GM12872 (cell line): ENCODE measurements at regions not wholly inside any gene's neighbourhood (a gene's known extent, or its start where the extent isn't known, plus 50 kb on each side); places are given as distances from the start of the nearest gene placed in this dataset.

Experiments
- CTCF ChIP-seq: IDR thresholded peaks from 3 replicates; pipeline ENCODE4 v1.5.1; 2011; ENCODE audit warnings: low read depth, mild to moderate bottlenecking, low read length, moderate library complexity; ENCODE audit not compliant: insufficient read depth

- no peak for TF ChIP-seq CTCF
Observed at GRCh38 chr11:38143852-38144251, 1545.8 kb upstream of the RAG2 start.

GRCh38 chr11:38138972-38139371 is 1540.9 kb upstream of the RAG2 start:
- no peak for TF ChIP-seq CTCF

GRCh38 chr11:38136887-38137286 is 1538.9 kb upstream of the RAG2 start:
- TF ChIP-seq CTCF, result no peak

GRCh38 chr11:38131535-38131934 is 1533.5 kb upstream of the RAG2 start:
- TF ChIP-seq CTCF, result no peak

GRCh38 chr11:38130976-38131375 is 1532.9 kb upstream of the RAG2 start:
- TF ChIP-seq CTCF, result no peak

- TF ChIP-seq CTCF, result no peak
Observed at GRCh38 chr11:38130514-38130913, 1532.5 kb upstream of the RAG2 start.

GRCh38 chr11:38123673-38124072 is 1525.6 kb upstream of the RAG2 start:
- TF ChIP-seq CTCF, result no peak
